ENCODE measurements at regions not wholly inside any gene's neighbourhood (a gene's known extent, or its start where the extent isn't known, plus 50 kb on each side); places are given as distances from the start of the nearest gene placed in this dataset.

GRCh38 chr21:16865632-16866031, 647.2 kb upstream of the CXADR start:
- H3K27me3 ChIP-seq (ENCODE audit: control insufficient read depth in 2 of 2, insufficient read depth in 1 of 2, low read length in 1 of 2), result no peaks in the 10 kb centered on the region
- no peaks in the 10 kb centered on the region for H3K4me1 ChIP-seq (ENCODE audit: control insufficient read depth in 2 of 2, insufficient read depth in 2 of 2, low read length in 2 of 2)
- H3K27ac ChIP-seq (ENCODE audit: low read depth in 1 of 2, low read length in 1 of 2), result no peak overlapping the region
- no peaks in the 10 kb centered on the region for H3K9me3 ChIP-seq (ENCODE audit: control insufficient read depth in 2 of 2, insufficient read depth in 1 of 2, low read length in 1 of 2)
- DNase-seq (ENCODE audit: low read depth in 6 of 9, low spot score in 9 of 9), result peak in 1 of 9 donors; percentile 7
- H3K4me3 ChIP-seq (ENCODE audit: low read length in 2 of 2), result no peak overlapping the region
- no peaks in the 10 kb centered on the region for H3K36me3 ChIP-seq (ENCODE audit: control insufficient read depth in 2 of 2, insufficient read depth in 2 of 2, low read length in 1 of 2)

DNA sequence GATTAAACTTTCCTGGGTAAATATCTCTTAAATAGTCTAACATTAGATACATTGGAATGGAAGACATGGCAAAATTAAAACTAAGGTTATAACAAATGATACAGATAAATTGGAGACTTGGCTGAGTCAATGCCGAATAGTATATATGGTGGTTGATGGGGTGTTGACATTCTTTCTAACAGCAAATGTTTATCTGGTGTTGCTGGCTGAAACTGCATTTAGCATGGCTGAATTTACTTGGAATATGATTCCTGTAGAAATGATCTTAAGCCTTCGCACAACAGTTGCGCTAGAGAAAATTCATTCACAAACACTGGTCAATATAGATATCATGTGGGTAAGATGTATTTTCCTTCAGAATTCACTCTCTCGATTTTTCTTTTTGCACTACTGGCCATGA, 646.0 kb upstream of the CXADR start:
- no peak overlapping the region for H3K4me3 ChIP-seq (ENCODE audit: low read length in 2 of 2)
- H3K27ac ChIP-seq (ENCODE audit: low read depth in 1 of 2, low read length in 1 of 2), result no peak overlapping the region
- no peaks in the 10 kb centered on the region for H3K36me3 ChIP-seq (ENCODE audit: control insufficient read depth in 2 of 2, insufficient read depth in 2 of 2, low read length in 1 of 2)
- DNase-seq (ENCODE audit: low read depth in 6 of 9, low spot score in 9 of 9), result no peak
- H3K27me3 ChIP-seq (ENCODE audit: control insufficient read depth in 2 of 2, insufficient read depth in 1 of 2, low read length in 1 of 2), result no peaks in the 10 kb centered on the region
- H3K4me1 ChIP-seq (ENCODE audit: control insufficient read depth in 2 of 2, insufficient read depth in 2 of 2, low read length in 2 of 2), result no peaks in the 10 kb centered on the region
- no peaks in the 10 kb centered on the region for H3K9me3 ChIP-seq (ENCODE audit: control insufficient read depth in 2 of 2, insufficient read depth in 1 of 2, low read length in 1 of 2)
- 97% methylated on average over 4 of the region's 4 CpGs for WGBS

DNA sequence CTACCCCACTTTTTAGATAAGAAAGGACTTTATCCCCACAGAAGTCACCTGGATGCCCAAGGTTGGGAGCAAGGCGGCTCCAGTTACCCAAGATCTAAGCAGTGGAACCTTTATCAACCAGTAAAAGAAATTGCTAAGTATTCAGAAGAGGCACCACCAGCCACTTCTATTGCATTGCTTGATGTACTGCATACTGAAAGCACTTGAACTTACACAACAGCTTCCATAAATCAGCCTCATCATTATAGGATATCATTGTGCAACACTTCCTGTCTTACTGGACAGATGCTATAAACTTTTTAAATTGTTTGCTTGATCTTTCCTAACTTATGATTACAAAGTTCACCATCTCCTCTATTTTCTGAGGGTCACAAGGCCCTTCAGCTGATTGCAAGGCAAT, 642.7 kb upstream of the CXADR start:
- DNase-seq (ENCODE audit: low read depth in 6 of 9, low spot score in 9 of 9), result no peak
- no peaks in the 10 kb centered on the region for H3K4me1 ChIP-seq (ENCODE audit: control insufficient read depth in 2 of 2, insufficient read depth in 2 of 2, low read length in 2 of 2)
- WGBS, result 99% methylated on average over 1 of the region's 1 CpG
- H3K4me3 ChIP-seq (ENCODE audit: low read length in 2 of 2), result no peak overlapping the region
- no peaks in the 10 kb centered on the region for H3K36me3 ChIP-seq (ENCODE audit: control insufficient read depth in 2 of 2, insufficient read depth in 2 of 2, low read length in 1 of 2)
- no peaks in the 10 kb centered on the region for H3K27me3 ChIP-seq (ENCODE audit: control insufficient read depth in 2 of 2, insufficient read depth in 1 of 2, low read length in 1 of 2)
- no peaks in the 10 kb centered on the region for H3K9me3 ChIP-seq (ENCODE audit: control insufficient read depth in 2 of 2, insufficient read depth in 1 of 2, low read length in 1 of 2)
- H3K27ac ChIP-seq (ENCODE audit: low read depth in 1 of 2, low read length in 1 of 2), result no peak overlapping the region

DNA sequence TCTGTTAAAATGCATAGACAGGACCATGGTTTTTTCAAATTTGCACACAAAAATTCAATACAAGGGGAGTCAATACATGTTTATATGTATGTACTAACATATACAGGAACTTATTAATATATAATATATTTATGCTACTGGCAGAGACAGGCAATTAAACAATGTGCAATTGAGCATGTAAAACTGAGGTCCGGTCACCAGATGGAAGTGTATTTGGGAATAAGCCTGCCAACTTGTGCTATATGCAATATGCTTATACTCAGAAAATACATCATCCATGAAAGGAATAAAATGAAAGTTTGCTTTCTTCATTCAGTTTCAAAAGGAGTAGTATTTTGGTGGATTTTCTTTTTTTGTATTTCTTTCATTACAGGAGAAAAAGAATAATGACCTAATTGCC, 640.2 kb upstream of the CXADR start:
- H3K4me3 ChIP-seq (ENCODE audit: low read length in 2 of 2), result no peak overlapping the region
- no peak for DNase-seq (ENCODE audit: low read depth in 6 of 9, low spot score in 9 of 9)
- WGBS, result 93% methylated on average over 1 of the region's 1 CpG
- H3K27me3 ChIP-seq (ENCODE audit: control insufficient read depth in 2 of 2, insufficient read depth in 1 of 2, low read length in 1 of 2), result no peaks in the 10 kb centered on the region
- no peaks in the 10 kb centered on the region for H3K4me1 ChIP-seq (ENCODE audit: control insufficient read depth in 2 of 2, insufficient read depth in 2 of 2, low read length in 2 of 2)
- H3K27ac ChIP-seq (ENCODE audit: low read depth in 1 of 2, low read length in 1 of 2), result no peak overlapping the region
- H3K36me3 ChIP-seq (ENCODE audit: control insufficient read depth in 2 of 2, insufficient read depth in 2 of 2, low read length in 1 of 2), result no peaks in the 10 kb centered on the region
- no peaks in the 10 kb centered on the region for H3K9me3 ChIP-seq (ENCODE audit: control insufficient read depth in 2 of 2, insufficient read depth in 1 of 2, low read length in 1 of 2)

- Histone ChIP-seq H3K4me1 (ENCODE audit: control insufficient read depth in 2 of 2, insufficient read depth in 2 of 2, low read length in 2 of 2) (no peaks in the 10 kb centered on the region), H3K27ac (ENCODE audit: low read depth in 1 of 2, low read length in 1 of 2) (no peak overlapping the region), H3K27me3 (ENCODE audit: control insufficient read depth in 2 of 2, insufficient read depth in 1 of 2, low read length in 1 of 2) (no peaks in the 10 kb centered on the region), H3K9me3 (ENCODE audit: control insufficient read depth in 2 of 2, insufficient read depth in 1 of 2, low read length in 1 of 2) (no peaks in the 10 kb centered on the region), H3K4me3 (ENCODE audit: low read length in 2 of 2) (no peak overlapping the region), H3K36me3 (ENCODE audit: control insufficient read depth in 2 of 2, insufficient read depth in 2 of 2, low read length in 1 of 2) (no peaks in the 10 kb centered on the region)
- 97% methylated on average over 2 of the region's 2 CpGs for WGBS
- no peak for DNase-seq (ENCODE audit: low read depth in 6 of 9, low spot score in 9 of 9)
These were observed 639.7 kb upstream of the CXADR start for GRCh38 chr21:16873176-16873575.

- H3K4me1 ChIP-seq (ENCODE audit: control insufficient read depth in 2 of 2, insufficient read depth in 2 of 2, low read length in 2 of 2), result no peaks in the 10 kb centered on the region
- no peaks in the 10 kb centered on the region for H3K36me3 ChIP-seq (ENCODE audit: control insufficient read depth in 2 of 2, insufficient read depth in 2 of 2, low read length in 1 of 2)
- DNase-seq (ENCODE audit: low read depth in 6 of 9, low spot score in 9 of 9), result no peak
- no peaks in the 10 kb centered on the region for H3K27me3 ChIP-seq (ENCODE audit: control insufficient read depth in 2 of 2, insufficient read depth in 1 of 2, low read length in 1 of 2)
- no peaks in the 10 kb centered on the region for H3K9me3 ChIP-seq (ENCODE audit: control insufficient read depth in 2 of 2, insufficient read depth in 1 of 2, low read length in 1 of 2)
- H3K27ac ChIP-seq (ENCODE audit: low read depth in 1 of 2, low read length in 1 of 2), result no peak overlapping the region
- WGBS, result 98% methylated on average over 1 of the region's 1 CpG
- H3K4me3 ChIP-seq (ENCODE audit: low read length in 2 of 2), result no peak overlapping the region
These were observed 639.2 kb upstream of the CXADR start for GRCh38 chr21:16873596-16873995.

GRCh38 chr21:16879479-16879878, 633.4 kb upstream of the CXADR start:
- DNase-seq (ENCODE audit: low read depth in 6 of 9, low spot score in 9 of 9), result no peak
- Histone ChIP-seq H3K4me3 (ENCODE audit: low read length in 2 of 2) (no peak overlapping the region), H3K4me1 (ENCODE audit: control insufficient read depth in 2 of 2, insufficient read depth in 2 of 2, low read length in 2 of 2) (no peaks in the 10 kb centered on the region), H3K27ac (ENCODE audit: low read depth in 1 of 2, low read length in 1 of 2) (no peak overlapping the region), H3K27me3 (ENCODE audit: control insufficient read depth in 2 of 2, insufficient read depth in 1 of 2, low read length in 1 of 2) (no peaks in the 10 kb centered on the region), H3K36me3 (ENCODE audit: control insufficient read depth in 2 of 2, insufficient read depth in 2 of 2, low read length in 1 of 2) (no peaks in the 10 kb centered on the region), H3K9me3 (ENCODE audit: control insufficient read depth in 2 of 2, insufficient read depth in 1 of 2, low read length in 1 of 2) (peaks cover 0 to 3% of the 10 kb centered on the region in 2 donors)
- WGBS, result 95% methylated on average over 3 of the region's 3 CpGs

- H3K27ac ChIP-seq (ENCODE audit: low read depth in 1 of 2, low read length in 1 of 2), result no peak overlapping the region
- DNase-seq (ENCODE audit: low read depth in 6 of 9, low spot score in 9 of 9), result no peak
- no peaks in the 10 kb centered on the region for H3K4me1 ChIP-seq (ENCODE audit: control insufficient read depth in 2 of 2, insufficient read depth in 2 of 2, low read length in 2 of 2)
- WGBS, result 91% methylated on average over 1 of the region's 1 CpG
- H3K36me3 ChIP-seq (ENCODE audit: control insufficient read depth in 2 of 2, insufficient read depth in 2 of 2, low read length in 1 of 2), result no peaks in the 10 kb centered on the region
- no peaks in the 10 kb centered on the region for H3K27me3 ChIP-seq (ENCODE audit: control insufficient read depth in 2 of 2, insufficient read depth in 1 of 2, low read length in 1 of 2)
- no peak overlapping the region for H3K4me3 ChIP-seq (ENCODE audit: low read length in 2 of 2)
- H3K9me3 ChIP-seq (ENCODE audit: control insufficient read depth in 2 of 2, insufficient read depth in 1 of 2, low read length in 1 of 2), result no peaks in the 10 kb centered on the region
These were observed 621.0 kb upstream of the CXADR start for GRCh38 chr21:16891821-16892220.

DNA sequence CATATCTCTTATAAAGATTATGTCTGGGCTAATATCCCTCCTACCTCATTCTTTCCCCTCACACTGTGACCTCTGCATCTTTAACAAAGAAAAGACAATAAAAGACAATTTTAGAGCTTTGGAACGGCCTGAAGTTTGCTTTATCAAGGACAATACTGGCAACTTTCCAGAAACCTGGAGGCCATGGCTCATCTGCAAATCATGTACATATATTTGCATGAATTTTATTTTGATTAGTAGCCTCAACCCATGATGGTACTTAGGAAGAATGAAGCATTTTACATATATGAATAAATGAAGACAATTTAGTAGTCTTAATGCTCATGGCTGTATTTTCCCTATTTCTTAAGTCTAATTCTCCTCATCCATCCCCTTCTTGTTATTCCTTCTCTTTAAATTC, 612.2 kb upstream of the CXADR start:
- H3K27ac ChIP-seq (ENCODE audit: low read depth in 1 of 2, low read length in 1 of 2), result no peak overlapping the region
- H3K9me3 ChIP-seq (ENCODE audit: control insufficient read depth in 2 of 2, insufficient read depth in 1 of 2, low read length in 1 of 2), result no peaks in the 10 kb centered on the region
- no peak overlapping the region for H3K4me3 ChIP-seq (ENCODE audit: low read length in 2 of 2)
- no peaks in the 10 kb centered on the region for H3K27me3 ChIP-seq (ENCODE audit: control insufficient read depth in 2 of 2, insufficient read depth in 1 of 2, low read length in 1 of 2)
- no peaks in the 10 kb centered on the region for H3K36me3 ChIP-seq (ENCODE audit: control insufficient read depth in 2 of 2, insufficient read depth in 2 of 2, low read length in 1 of 2)
- DNase-seq (ENCODE audit: low read depth in 6 of 9, low spot score in 9 of 9), result no peak
- no peaks in the 10 kb centered on the region for H3K4me1 ChIP-seq (ENCODE audit: control insufficient read depth in 2 of 2, insufficient read depth in 2 of 2, low read length in 2 of 2)
- WGBS, result 81% methylated on average over 1 of the region's 1 CpG

- WGBS, result 96% methylated on average over 1 of the region's 1 CpG
- H3K4me1 ChIP-seq (ENCODE audit: control insufficient read depth in 2 of 2, insufficient read depth in 2 of 2, low read length in 2 of 2), result no peaks in the 10 kb centered on the region
- H3K27ac ChIP-seq (ENCODE audit: low read depth in 1 of 2, low read length in 1 of 2), result no peak overlapping the region
- H3K36me3 ChIP-seq (ENCODE audit: control insufficient read depth in 2 of 2, insufficient read depth in 2 of 2, low read length in 1 of 2), result no peaks in the 10 kb centered on the region
- no peak overlapping the region for H3K4me3 ChIP-seq (ENCODE audit: low read length in 2 of 2)
- DNase-seq (ENCODE audit: low read depth in 6 of 9, low spot score in 9 of 9), result no peak
- H3K27me3 ChIP-seq (ENCODE audit: control insufficient read depth in 2 of 2, insufficient read depth in 1 of 2, low read length in 1 of 2), result no peaks in the 10 kb centered on the region
- H3K9me3 ChIP-seq (ENCODE audit: control insufficient read depth in 2 of 2, insufficient read depth in 1 of 2, low read length in 1 of 2), result no peaks in the 10 kb centered on the region
These were observed 604.8 kb upstream of the CXADR start for GRCh38 chr21:16908077-16908476.
